ENCODE measurements at regions not wholly inside any gene's neighbourhood (a gene's known extent, or its start where the extent isn't known, plus 50 kb on each side); places are given as distances from the start of the nearest gene placed in this dataset.

- Histone ChIP-seq H3K4me3 (no peak overlapping the region), H3K4me1 (no peaks in the 10 kb centered on the region), H3K9ac (ENCODE audit: low read depth in 2 of 2, low read length in 2 of 2) (no peak overlapping the region), H3K27me3 (no peaks in the 10 kb centered on the region), H3K9me3 (no peaks in the 10 kb centered on the region), H3K27ac (no peak overlapping the region), H3K36me3 (no peaks in the 10 kb centered on the region)
- intact Hi-C loops (cut with DNase I): no loop called here
- no peak for TF ChIP-seq CTCF (IDR thresholded peaks at IDR 0.05)
- peak; percentile 58 for DNase-seq
These were observed 83.4 kb upstream of the FRMD1 start for GRCh38 chr6:168162366-168162765.

- DNase-seq: peak; percentile 15
- H3K9ac ChIP-seq (ENCODE audit: low read depth in 2 of 2, low read length in 2 of 2): no peak overlapping the region
- H3K4me3 ChIP-seq: no peak overlapping the region
- TF ChIP-seq CTCF (IDR thresholded peaks at IDR 0.05): no peak
- no peaks in the 10 kb centered on the region for H3K9me3 ChIP-seq
- H3K27ac ChIP-seq: no peak overlapping the region
- no peaks in the 10 kb centered on the region for H3K27me3 ChIP-seq
- intact Hi-C loops (cut with DNase I): no loop called here
- no peaks in the 10 kb centered on the region for H3K4me1 ChIP-seq
- H3K36me3 ChIP-seq: no peaks in the 10 kb centered on the region
These were observed 82.3 kb upstream of the FRMD1 start for GRCh38 chr6:168161371-168161750.

GRCh38 chr6:168160506-168161370 is 81.7 kb upstream of the FRMD1 start:
- Histone ChIP-seq H3K36me3 (no peaks in the 10 kb centered on the region), H3K4me3 (no peak overlapping the region), H3K27me3 (no peaks in the 10 kb centered on the region), H3K27ac (no peak overlapping the region), H3K9ac (ENCODE audit: low read depth in 2 of 2, low read length in 2 of 2) (no peak overlapping the region), H3K4me1 (no peaks in the 10 kb centered on the region), H3K9me3 (no peaks in the 10 kb centered on the region)
- intact Hi-C loops (cut with DNase I): no loop called here
- peak; percentile 15 for DNase-seq
- no peak for TF ChIP-seq CTCF (IDR thresholded peaks at IDR 0.05)

GRCh38 chr6:168159506-168159905 is 80.5 kb upstream of the FRMD1 start:
- peak; percentile 16 for DNase-seq
- intact Hi-C loops (cut with DNase I): loop anchor here (10.0 kb wide), 1 partner anchor 725 kb away; no protein-coding TSS in a partner anchor
- no peak overlapping the region for H3K27ac ChIP-seq

GRCh38 chr6:168158980-168159349 is 80.0 kb upstream of the FRMD1 start:
- no peak overlapping the region for H3K4me3 ChIP-seq
- H3K9me3 ChIP-seq: no peaks in the 10 kb centered on the region
- DNase-seq: peak; percentile 13
- no peaks in the 10 kb centered on the region for H3K4me1 ChIP-seq
- no peak overlapping the region for H3K9ac ChIP-seq (ENCODE audit: low read depth in 2 of 2, low read length in 2 of 2)
- intact Hi-C loops (cut with DNase I): loop anchor here (10.0 kb wide), 1 partner anchor 726 kb away; no protein-coding TSS in a partner anchor
- TF ChIP-seq CTCF (IDR thresholded peaks at IDR 0.05): no peak
- no peak overlapping the region for H3K27ac ChIP-seq
- H3K36me3 ChIP-seq: no peaks in the 10 kb centered on the region
- no peaks in the 10 kb centered on the region for H3K27me3 ChIP-seq

More at GRCh38 chr6:168159506-168159905, 80.5 kb upstream of the FRMD1 start:
- no peak for TF ChIP-seq CTCF (IDR thresholded peaks at IDR 0.05)
- Histone ChIP-seq H3K4me1 (no peaks in the 10 kb centered on the region), H3K9me3 (no peaks in the 10 kb centered on the region), H3K36me3 (no peaks in the 10 kb centered on the region), H3K9ac (ENCODE audit: low read depth in 2 of 2, low read length in 2 of 2) (no peak overlapping the region), H3K4me3 (no peak overlapping the region), H3K27me3 (no peaks in the 10 kb centered on the region)
